H1 (cell line): ENCODE measurements at regions not wholly inside any gene's neighbourhood (a gene's known extent, or its start where the extent isn't known, plus 50 kb on each side); places are given as distances from the start of the nearest gene placed in this dataset.

ENCODE experiments used
- CTCF ChIA-PET: fragments of 300-600 bp; sonication (Branson Sonifier 250); formaldehyde crosslinking; loops from one replicate; lab custom pipeline; 2021; ENCODE audit not compliant: partially characterized antibody; lab: Charles Lee
- POLR2A ChIA-PET: fragments of 300-600 bp; sonication (Branson Sonifier 250); formaldehyde crosslinking; loops from one replicate; lab custom pipeline; 2021; ENCODE audit warnings: inconsistent platforms; ENCODE audit not compliant: partially characterized antibody; lab: Charles Lee
- DNase-seq, 2 experiments: peaks; one replicate each; pipeline versions ENCODE4 v3.0.0 to v3.0.0-alpha.2; 2010 to 2022; ENCODE audit warnings: low spot score in 2 of 2, low read depth in 1 of 2, mixed read lengths in 1 of 2
- FAIRE-seq: peaks from 2 replicates; lab custom pipeline; 2011; peaks lifted over from hg19 to GRCh38; lab: Jason Lieb, UNC
- H2AFZ ChIP-seq: 2 replicates; pipeline ENCODE4 v1.8.1; 2012; ENCODE audit warnings: low read length, inconsistent platforms
- H2AK5ac ChIP-seq: 2 replicates; pipeline ENCODE4 v1.6.1; 2013; ENCODE audit warnings: low read depth, low read length
- H2BK120ac ChIP-seq: replicated peaks from 2 replicates; pipeline ENCODE3; 2013; ENCODE audit warnings: low read depth, low read length, inconsistent platforms
- H2BK12ac ChIP-seq: 2 replicates; pipeline ENCODE4 v1.6.1; 2013; ENCODE audit warnings: low read depth, low read length
- H2BK15ac ChIP-seq: 2 replicates; pipeline ENCODE4 v1.6.1; 2013; ENCODE audit warnings: low read length
- H2BK20ac ChIP-seq: 2 replicates; pipeline ENCODE4 v1.6.1; 2013; ENCODE audit warnings: low read length
- H2BK5ac ChIP-seq: 2 replicates; pipeline ENCODE4 v1.6.1; 2013; ENCODE audit warnings: low read depth, low read length
- H3K14ac ChIP-seq: 2 replicates; pipeline ENCODE4 v1.6.1; 2013; ENCODE audit warnings: inconsistent platforms; ENCODE audit not compliant: insufficient read length
- H3K18ac ChIP-seq: 2 replicates; pipeline ENCODE4 v1.6.1; 2013; ENCODE audit warnings: low read length; ENCODE audit errors: extremely low read depth
- H3K23ac ChIP-seq: 2 replicates; pipeline ENCODE4 v1.6.1; 2013; ENCODE audit warnings: inconsistent platforms; ENCODE audit not compliant: insufficient read length
- H3K23me2 ChIP-seq: 2 replicates; pipeline ENCODE4 v1.6.1; 2013; ENCODE audit warnings: low read depth, low read length
- H3K27ac ChIP-seq: 2 replicates; pipeline ENCODE4 v1.6.1; 2011; ENCODE audit warnings: low read depth, low read length, inconsistent platforms
- H3K27me3 ChIP-seq, 4 experiments: replicated peaks in 1 of 4; 1 replicate in 1 of 4; 2 replicates in 3 of 4; pipeline versions ENCODE4 v1.6.1 to v1.8.1; 2011 to 2013; ENCODE audit warnings: low read length in 3 of 4, mild to moderate bottlenecking in 3 of 4, inconsistent platforms in 2 of 4, mixed read lengths in 2 of 4, moderate library complexity in 1 of 4; ENCODE audit not compliant: control insufficient read depth in 3 of 4, insufficient read depth in 3 of 4; ENCODE audit errors: extremely low read depth in 1 of 4
- H3K36me3 ChIP-seq, 4 experiments: 2 replicates each; pipeline versions ENCODE4 v1.6.1 to v1.8.1; 2011 to 2013; ENCODE audit warnings: mild to moderate bottlenecking in 4 of 4, low read length in 3 of 4, moderate library complexity in 2 of 4, control low read depth in 1 of 4, inconsistent platforms in 1 of 4; ENCODE audit not compliant: insufficient read depth in 4 of 4, control insufficient read depth in 2 of 4
- H3K4ac ChIP-seq: replicated peaks from 2 replicates; pipeline ENCODE3; 2013; ENCODE audit warnings: low read length, low read depth, mixed read lengths, inconsistent platforms; ENCODE audit not compliant: insufficient read length
- H3K4me1 ChIP-seq, 4 experiments: replicated peaks in 1 of 4; 1 replicate in 1 of 4; 2 replicates in 3 of 4; pipeline versions ENCODE4 v1.6.1 to v1.8.1; 2011 to 2013; ENCODE audit warnings: low read length in 3 of 4, inconsistent platforms in 2 of 4, mixed read lengths in 1 of 4; ENCODE audit not compliant: insufficient read depth in 4 of 4, control insufficient read depth in 3 of 4
- H3K4me2 ChIP-seq, 2 experiments: 2 replicates each; pipeline versions ENCODE4 v1.6.1 to v1.8.1; 2011 to 2013; ENCODE audit warnings: low read depth in 2 of 2, low read length in 2 of 2, control low read depth in 1 of 2, inconsistent platforms in 1 of 2, mild to moderate bottlenecking in 1 of 2; ENCODE audit not compliant: insufficient read depth in 1 of 2
- H3K4me3 ChIP-seq, 4 experiments: fragments of 200-600, 300-600 bp in 1 of 4; sonication (generic), shearing (Covaris generic), sonication (Bioruptor Twin) in 1 of 4; 2 replicates each; pipeline versions ENCODE4 v1.5.1 to v1.8.1; 2011 to 2016; ENCODE audit warnings: low read length in 4 of 4, low read depth in 3 of 4, control low read depth in 2 of 4, inconsistent platforms in 2 of 4, mild to moderate bottlenecking in 2 of 4, mixed read lengths in 1 of 4, moderate library complexity in 1 of 4; ENCODE audit not compliant: insufficient read depth in 2 of 4; ENCODE audit errors: extremely low read depth in 1 of 4
- H3K56ac ChIP-seq: replicated peaks from 2 replicates; pipeline ENCODE3; 2013; ENCODE audit warnings: low read depth, mild to moderate bottlenecking, mixed read lengths, low read length, inconsistent platforms; ENCODE audit not compliant: insufficient read length
- H3K79me1 ChIP-seq: 2 replicates; pipeline ENCODE4 v1.6.1; 2013; ENCODE audit warnings: low read depth, low read length, control low read depth
- H3K79me2 ChIP-seq, 2 experiments: 2 replicates each; pipeline versions ENCODE4 v1.6.1 to v1.8.1; 2012 to 2013; ENCODE audit warnings: low read length in 2 of 2, mild to moderate bottlenecking in 2 of 2, inconsistent platforms in 1 of 2; ENCODE audit not compliant: insufficient read depth in 2 of 2, control insufficient read depth in 1 of 2
- H3K9ac ChIP-seq, 4 experiments: replicated peaks in 1 of 4; 1 replicate in 1 of 4; 2 replicates in 3 of 4; pipeline versions ENCODE4 v1.6.1 to v1.8.1; 2011 to 2013; ENCODE audit warnings: low read depth in 3 of 4, low read length in 3 of 4, control low read depth in 2 of 4, mild to moderate bottlenecking in 2 of 4, moderate library complexity in 2 of 4, inconsistent platforms in 1 of 4; ENCODE audit errors: extremely low read depth in 1 of 4
- H3K9me3 ChIP-seq, 2 experiments: 2 replicates each; pipeline versions ENCODE4 v1.6.1 to v1.8.1; 2012 to 2013; ENCODE audit warnings: mild to moderate bottlenecking in 2 of 2, moderate library complexity in 2 of 2, control low read depth in 1 of 2, inconsistent platforms in 1 of 2, low read depth in 1 of 2, low read length in 1 of 2, mixed read lengths in 1 of 2; ENCODE audit not compliant: insufficient read depth in 2 of 2
- H4K20me1 ChIP-seq, 2 experiments: replicated peaks in 1 of 2; 2 replicates each; pipeline versions ENCODE3 to v1.8.1; 2011 to 2013; ENCODE audit warnings: inconsistent platforms in 2 of 2, low read length in 2 of 2, mild to moderate bottlenecking in 1 of 2; ENCODE audit not compliant: insufficient read depth in 2 of 2, control insufficient read depth in 1 of 2
- H4K5ac ChIP-seq: 2 replicates; pipeline ENCODE4 v1.6.1; 2013; ENCODE audit warnings: low read length, low read depth, mixed read lengths, inconsistent platforms; ENCODE audit not compliant: insufficient read length
- H4K8ac ChIP-seq: 2 replicates; pipeline ENCODE4 v1.8.0; 2013; ENCODE audit warnings: mild to moderate bottlenecking, moderate library complexity, low read length, inconsistent platforms; ENCODE audit not compliant: insufficient read depth; ENCODE audit errors: extremely low read depth
- H4K91ac ChIP-seq: replicated peaks from 2 replicates; pipeline ENCODE3; 2013; ENCODE audit warnings: low read length, mixed read lengths, inconsistent platforms; ENCODE audit not compliant: insufficient read length
- CEBPB ChIP-seq: IDR thresholded peaks from 2 replicates; pipeline ENCODE4 v1.6.1; 2012; ENCODE audit warnings: low read depth, low read length
- EZH2 ChIP-seq: fragments of 200-600 bp; sonication (generic); IDR thresholded peaks from 2 replicates; pipeline ENCODE4 v1.7.1; 2012; ENCODE audit warnings: low read depth, mild to moderate bottlenecking, moderate library complexity, low read length, inconsistent platforms; ENCODE audit not compliant: severe bottlenecking
- GABPA ChIP-seq: IDR thresholded peaks from 2 replicates; pipeline ENCODE4 v1.6.1; 2011; ENCODE audit warnings: mild to moderate bottlenecking, low read length, moderate library complexity, borderline replicate concordance; ENCODE audit not compliant: insufficient read depth
- HDAC2 ChIP-seq, 2 experiments: fragments of 300-600 bp in 1 of 2; sonication (generic) in 1 of 2; IDR thresholded peaks; 2 replicates each; pipeline ENCODE4 v1.6.1; 2011 to 2012; ENCODE audit warnings: low read depth in 2 of 2, low read length in 2 of 2, mild to moderate bottlenecking in 2 of 2, moderate library complexity in 2 of 2, borderline replicate concordance in 1 of 2, inconsistent platforms in 1 of 2
- NRF1 ChIP-seq: IDR thresholded peaks from 2 replicates; pipeline ENCODE4 v1.6.1; 2011; ENCODE audit warnings: mild to moderate bottlenecking, low read depth, low read length, improper control_type of control experiment
- POLR2AphosphoS5 ChIP-seq: IDR thresholded peaks from 2 replicates; pipeline ENCODE4 v1.6.1; 2011; ENCODE audit warnings: low read depth, low read length
- POU5F1 ChIP-seq: IDR thresholded peaks from 2 replicates; pipeline ENCODE4 v1.6.1; 2011; ENCODE audit warnings: low read depth, mild to moderate bottlenecking, low read length, moderate library complexity
- WGBS, 2 experiments: shearing (Covaris generic) in 1 of 2; methylation state at CpG; one replicate each; pipeline versions ENCODE4 v1.1.6 to v1.1.7; 2013 to 2015; ENCODE audit warnings: low lambda C conversion rate in 2 of 2, mixed read lengths in 2 of 2, inconsistent platforms in 1 of 2, low coverage in 1 of 2, missing lambda C conversion rate in 1 of 2; ENCODE audit not compliant: insufficient replicate concordance in 2 of 2, insufficient coverage in 1 of 2, insufficient read length in 1 of 2; ENCODE audit errors: extremely low coverage in 1 of 2, missing lambda C conversion rate in 1 of 2; 5-methylcytosine and 5-hydroxymethylcytosine counted together

DNA sequence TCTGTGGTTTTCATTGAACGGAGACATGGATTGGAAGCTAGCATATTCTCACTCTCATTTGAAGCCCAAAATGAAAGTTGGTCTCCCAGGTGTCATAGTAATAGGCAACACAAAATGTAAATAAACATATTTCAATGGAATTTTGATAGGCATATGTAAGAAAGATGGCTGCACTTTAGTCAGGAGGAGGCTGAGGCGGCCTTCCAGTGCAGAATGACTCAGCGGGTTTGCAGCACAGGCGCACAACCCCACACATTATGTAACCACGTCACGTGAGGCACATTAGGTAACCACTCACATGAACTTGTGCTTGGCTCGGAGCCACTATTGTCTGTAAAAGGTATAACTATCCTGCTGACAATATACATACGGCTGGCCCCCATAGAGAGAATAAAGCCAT, 381.7 kb downstream of the GPAT3 start:
- no peak for FAIRE-seq

More for the DNA sequence above, 381.7 kb downstream of the GPAT3 start:
- Histone ChIP-seq H2BK120ac (no peak overlapping the region), H3K4ac (no peak overlapping the region), H3K27me3 (no peaks in the 10 kb centered on the region), H4K5ac (no peak overlapping the region), H2AFZ (no peak overlapping the region), H3K27ac (no peak overlapping the region), H3K9me3 (peaks cover 0 to 4% of the 10 kb centered on the region in 2 experiments; a peak in 1 of 4 replicates), H2AK5ac (no peak overlapping the region), H3K23me2 (no peaks in the 10 kb centered on the region; the same call in 1 of the 2 replicates), H4K8ac (no peak overlapping the region), H3K36me3 (no peaks in the 10 kb centered on the region), H2BK15ac (no peak overlapping the region), H2BK20ac (no peak overlapping the region), H3K4me2 (no peak overlapping the region), H3K14ac (no peak overlapping the region), H3K9ac (no peak overlapping the region), H3K4me1 (peaks cover 0 to 9% (median 3%) of the 10 kb centered on the region in 4 experiments; a peak in 1 of 7 replicates), H3K23ac (no peak overlapping the region), H3K18ac (no peak overlapping the region), H2BK5ac (no peak overlapping the region), H2BK12ac (no peak overlapping the region), H3K79me1 (no peaks in the 10 kb centered on the region), H4K91ac (no peak overlapping the region), H3K56ac (no peak overlapping the region), H3K79me2 (no peaks in the 10 kb centered on the region), H4K20me1 (no peaks in the 10 kb centered on the region), H3K4me3 (no peak overlapping the region)
- CTCF ChIA-PET = interaction anchor here (1.2 to 1.6 kb wide), 2 partner anchors 67 to 73 kb away, joined by 3 to 4 read pairs; no protein-coding TSS in a partner anchor
- POLR2A ChIA-PET = no interaction called here
- 81% methylated on average over 8 of the region's 8 CpGs; no CpG with 5 or more reads in 1 of the 2 experiments for WGBS, 2 experiments
- DNase-seq = no peak
- TF ChIP-seq POLR2AphosphoS5 = no peak
- TF ChIP-seq CEBPB = no peak
- TF ChIP-seq GABPA = no peak
- TF ChIP-seq NRF1 = no peak
- no peak for TF ChIP-seq HDAC2 (IDR thresholded peaks at IDR 0.05; ENCODE audit: borderline replicate concordance in 1 of 2, low read depth in 2 of 2, low read length in 2 of 2)
- TF ChIP-seq POU5F1 = no peak
- no peak for TF ChIP-seq EZH2
